Mammary epithelial cell (primary cell): ENCODE measurements at regions not wholly inside any gene's neighbourhood (a gene's known extent, or its start where the extent isn't known, plus 50 kb on each side); places are given as distances from the start of the nearest gene placed in this dataset.

Experiments
- EZH2 ChIP-seq: IDR thresholded peaks from 2 replicates; pipeline ENCODE4 v1.6.1; 2012; ENCODE audit warnings: low read length, inconsistent platforms, borderline replicate concordance
- TF ChIP-seq, protein P1 (sequence below), 2 donors: IDR thresholded peaks in 1 of 2; conservative IDR thresholded peaks in 1 of 2; 2 replicates each; pipeline ENCODE4 v1.5.1; 2011 to 2012; ENCODE audit warnings: inconsistent platforms in 2 of 2, low read length in 2 of 2, mild to moderate bottlenecking in 2 of 2, control low read depth in 1 of 2, low read depth in 1 of 2; ENCODE audit not compliant: insufficient read depth in 1 of 2; ENCODE audit errors: extremely low read depth in 1 of 2

DNA sequence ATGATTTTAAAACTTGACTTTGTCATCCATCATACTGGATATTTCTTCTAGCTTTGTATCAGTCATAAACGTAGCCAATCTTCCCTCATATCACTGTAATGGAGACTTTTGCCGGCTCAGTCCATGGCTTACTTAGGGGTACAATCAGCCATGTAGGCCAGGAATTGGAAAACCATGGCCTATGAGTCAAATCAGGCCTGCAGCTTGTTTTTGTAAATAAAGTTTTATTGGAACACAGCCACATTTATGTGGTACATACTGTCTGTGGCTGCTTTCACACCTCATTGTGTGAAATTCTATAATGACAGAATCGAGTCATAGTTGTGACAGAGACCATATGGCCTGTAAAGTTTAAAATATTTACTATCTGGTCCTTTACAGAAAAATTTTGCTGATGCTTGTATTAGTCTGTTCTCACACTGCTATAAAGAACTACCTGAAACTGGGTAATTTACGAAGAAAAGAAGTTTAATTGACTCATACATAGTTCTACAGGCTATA lies 64.5 kb upstream of the CDH13 start:
- TF ChIP-seq EZH2, result no peak
- TF ChIP-seq, protein P1, sequence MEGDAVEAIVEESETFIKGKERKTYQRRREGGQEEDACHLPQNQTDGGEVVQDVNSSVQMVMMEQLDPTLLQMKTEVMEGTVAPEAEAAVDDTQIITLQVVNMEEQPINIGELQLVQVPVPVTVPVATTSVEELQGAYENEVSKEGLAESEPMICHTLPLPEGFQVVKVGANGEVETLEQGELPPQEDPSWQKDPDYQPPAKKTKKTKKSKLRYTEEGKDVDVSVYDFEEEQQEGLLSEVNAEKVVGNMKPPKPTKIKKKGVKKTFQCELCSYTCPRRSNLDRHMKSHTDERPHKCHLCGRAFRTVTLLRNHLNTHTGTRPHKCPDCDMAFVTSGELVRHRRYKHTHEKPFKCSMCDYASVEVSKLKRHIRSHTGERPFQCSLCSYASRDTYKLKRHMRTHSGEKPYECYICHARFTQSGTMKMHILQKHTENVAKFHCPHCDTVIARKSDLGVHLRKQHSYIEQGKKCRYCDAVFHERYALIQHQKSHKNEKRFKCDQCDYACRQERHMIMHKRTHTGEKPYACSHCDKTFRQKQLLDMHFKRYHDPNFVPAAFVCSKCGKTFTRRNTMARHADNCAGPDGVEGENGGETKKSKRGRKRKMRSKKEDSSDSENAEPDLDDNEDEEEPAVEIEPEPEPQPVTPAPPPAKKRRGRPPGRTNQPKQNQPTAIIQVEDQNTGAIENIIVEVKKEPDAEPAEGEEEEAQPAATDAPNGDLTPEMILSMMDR (conservative IDR thresholded peaks at IDR 0.05 in 1 of 2, IDR thresholded peaks at IDR 0.05 in 1 of 2; ENCODE audit: extremely low read depth in 1 of 2, insufficient read depth in 1 of 2, low read depth in 1 of 2, low read length in 2 of 2), result no peak
